ENCODE measurements at regions not wholly inside any gene's neighbourhood (a gene's known extent, or its start where the extent isn't known, plus 50 kb on each side); places are given as distances from the start of the nearest gene placed in this dataset.
"Not testable (repeated sequence)": the region's sequence is repeated elsewhere in the genome, so short reads cannot be mapped to it uniquely, and the experiment has no call there.

- DNase-seq = no peak
These were observed 60.2 kb downstream of the TFAP2C start for GRCh38 chr20:56689318-56689717.

- no peak for DNase-seq
These were observed 60.9 kb downstream of the TFAP2C start for GRCh38 chr20:56689852-56690485.

GRCh38 chr20:56690531-56691175, 61.5 kb downstream of the TFAP2C start:
- no peak for DNase-seq

GRCh38 chr20:56691325-56691998, 62.4 kb downstream of the TFAP2C start:
- no peak for DNase-seq

- no peak for DNase-seq
These were observed 64.1 kb downstream of the TFAP2C start for GRCh38 chr20:56693217-56693616.

GRCh38 chr20:56697476-56697875, 68.4 kb downstream of the TFAP2C start:
- no peak for DNase-seq

GRCh38 chr20:56698297-56698696, 69.2 kb downstream of the TFAP2C start:
- no peak for DNase-seq

GRCh38 chr20:56698749-56699148, 69.6 kb downstream of the TFAP2C start:
- no peak for DNase-seq

- no peak for DNase-seq
These were observed 74.1 kb downstream of the TFAP2C start for GRCh38 chr20:56702931-56703840.

GRCh38 chr20:56706867-56707360, 77.8 kb downstream of the TFAP2C start:
- no peak for DNase-seq

- no peak for DNase-seq
These were observed 79.9 kb downstream of the TFAP2C start for GRCh38 chr20:56708991-56709390.

- DNase-seq = no peak
These were observed 81.0 kb downstream of the TFAP2C start for GRCh38 chr20:56710125-56710524.

GRCh38 chr20:56710577-56710976, 81.5 kb downstream of the TFAP2C start:
- not testable (repeated sequence) for DNase-seq

- DNase-seq = no peak
These were observed 81.9 kb downstream of the TFAP2C start for GRCh38 chr20:56711018-56711417.

GRCh38 chr20:56715309-56715708, 86.2 kb downstream of the TFAP2C start:
- DNase-seq = no peak

GRCh38 chr20:56715902-56716519, 86.9 kb downstream of the TFAP2C start:
- no peak for DNase-seq

GRCh38 chr20:56716806-56717205, 87.7 kb downstream of the TFAP2C start:
- no peak for DNase-seq

GRCh38 chr20:56718816-56719215, 89.7 kb downstream of the TFAP2C start:
- DNase-seq = no peak

GRCh38 chr20:56720620-56721213, 91.6 kb downstream of the TFAP2C start:
- DNase-seq = no peak

- DNase-seq = no peak
These were observed 92.9 kb downstream of the TFAP2C start for GRCh38 chr20:56722042-56722441.

GRCh38 chr20:56723331-56723730, 94.2 kb downstream of the TFAP2C start:
- DNase-seq = no peak

GRCh38 chr20:56724241-56724757, 95.2 kb downstream of the TFAP2C start:
- no peak for DNase-seq
